ENCODE measurements at regions not wholly inside any gene's neighbourhood (a gene's known extent, or its start where the extent isn't known, plus 50 kb on each side); places are given as distances from the start of the nearest gene placed in this dataset.

- TF ChIP-seq CTCF (IDR thresholded peaks at IDR 0.05; ENCODE audit: extremely low read depth, insufficient read depth, missing control alignments): no peak
- in situ Hi-C loops (cut with MboI; ENCODE audit: low pct_unique_long_range_greater_than_20kb, low sequenced_read_pairs, unreplicated experiment): no loop called here
- DNase-seq (ENCODE audit: low spot score): no peak
Observed at GRCh38 chr10:128520211-128520815, 394.1 kb upstream of the MKI67 start.

- in situ Hi-C loops (cut with MboI; ENCODE audit: low pct_unique_long_range_greater_than_20kb, low sequenced_read_pairs, unreplicated experiment): no loop called here
- no peak for DNase-seq (ENCODE audit: low spot score)
- no peak for TF ChIP-seq CTCF (IDR thresholded peaks at IDR 0.05; ENCODE audit: extremely low read depth, insufficient read depth, missing control alignments)
Observed at GRCh38 chr10:128522551-128523308, 396.5 kb upstream of the MKI67 start.

- no peak for DNase-seq (ENCODE audit: low spot score)
- no peak for TF ChIP-seq CTCF (IDR thresholded peaks at IDR 0.05; ENCODE audit: extremely low read depth, insufficient read depth, missing control alignments)
- in situ Hi-C loops (cut with MboI; ENCODE audit: low pct_unique_long_range_greater_than_20kb, low sequenced_read_pairs, unreplicated experiment): no loop called here
Observed at GRCh38 chr10:128525444-128525843, 399.2 kb upstream of the MKI67 start.

- no peak for TF ChIP-seq CTCF (IDR thresholded peaks at IDR 0.05; ENCODE audit: extremely low read depth, insufficient read depth, missing control alignments)
- DNase-seq (ENCODE audit: low spot score): no peak
- in situ Hi-C loops (cut with MboI; ENCODE audit: low pct_unique_long_range_greater_than_20kb, low sequenced_read_pairs, unreplicated experiment): no loop called here
Observed at GRCh38 chr10:128525936-128526335, 399.7 kb upstream of the MKI67 start.

GRCh38 chr10:128526791-128527375, 400.7 kb upstream of the MKI67 start:
- no peak for DNase-seq (ENCODE audit: low spot score)
- TF ChIP-seq CTCF (IDR thresholded peaks at IDR 0.05; ENCODE audit: extremely low read depth, insufficient read depth, missing control alignments): no peak
- in situ Hi-C loops (cut with MboI; ENCODE audit: low pct_unique_long_range_greater_than_20kb, low sequenced_read_pairs, unreplicated experiment): no loop called here

- DNase-seq (ENCODE audit: low spot score): no peak
- no peak for TF ChIP-seq CTCF (IDR thresholded peaks at IDR 0.05; ENCODE audit: extremely low read depth, insufficient read depth, missing control alignments)
- in situ Hi-C loops (cut with MboI; ENCODE audit: low pct_unique_long_range_greater_than_20kb, low sequenced_read_pairs, unreplicated experiment): no loop called here
Observed at GRCh38 chr10:128527711-128528110, 401.5 kb upstream of the MKI67 start.
